ENCODE measurements at regions not wholly inside any gene's neighbourhood (a gene's known extent, or its start where the extent isn't known, plus 50 kb on each side); places are given as distances from the start of the nearest gene placed in this dataset.

GRCh38 chr5:17157916-17158529 lies 59.4 kb upstream of the BASP1 start:
- no peak for TF ChIP-seq CTCF (IDR thresholded peaks at IDR 0.05 in 8 of 11, conservative IDR thresholded peaks at IDR 0.05 in 3 of 11)
- TF ChIP-seq POLR2A (IDR thresholded peaks at IDR 0.05), result no peak
- TF ChIP-seq POLR2AphosphoS5 (IDR thresholded peaks at IDR 0.05), result no peak
- H3K27ac ChIP-seq, result no peak overlapping the region
- H3K4me1 ChIP-seq, result no peaks in the 10 kb centered on the region
- no peaks in the 10 kb centered on the region for H3K27me3 ChIP-seq (replicated peaks in 1 of 7)
- peaks cover 0 to 8% (median 0%) of the 10 kb centered on the region in 8 donors for H3K9me3 ChIP-seq
- H3K4me3 ChIP-seq, result no peak overlapping the region
- 62 to 75% (median 72%) methylated on average over 7 of the region's 7 CpGs for WGBS, 5 donors
- DNase-seq, result no peak
- no peaks in the 10 kb centered on the region for H3K36me3 ChIP-seq
- intact Hi-C loops (cut with DNase I; ENCODE audit: low total_unique reads), result no loop called here

- no peak overlapping the region for H3K4me3 ChIP-seq
- H3K27ac ChIP-seq, result no peak overlapping the region
- 77 to 91% (median 89%) methylated on average over 2 of the region's 2 CpGs for WGBS, 5 donors
- H3K4me1 ChIP-seq, result no peaks in the 10 kb centered on the region
- H3K9me3 ChIP-seq, result peaks cover 0 to 8% (median 0%) of the 10 kb centered on the region in 8 donors
- intact Hi-C loops (cut with DNase I; ENCODE audit: low total_unique reads), result no loop called here
- no peaks in the 10 kb centered on the region for H3K27me3 ChIP-seq (replicated peaks in 1 of 7)
- no peak for TF ChIP-seq CTCF (IDR thresholded peaks at IDR 0.05 in 8 of 11, conservative IDR thresholded peaks at IDR 0.05 in 3 of 11)
- no peak for TF ChIP-seq POLR2AphosphoS5 (IDR thresholded peaks at IDR 0.05)
- TF ChIP-seq POLR2A (IDR thresholded peaks at IDR 0.05), result no peak
- DNase-seq, result no peak
- H3K36me3 ChIP-seq, result no peaks in the 10 kb centered on the region
These were observed 56.7 kb upstream of the BASP1 start for GRCh38 chr5:17160756-17161040.

GRCh38 chr5:17161662-17162061 lies 55.8 kb upstream of the BASP1 start:
- DNase-seq, result no peak
- H3K4me1 ChIP-seq, result no peaks in the 10 kb centered on the region
- peaks cover 0 to 8% (median 0%) of the 10 kb centered on the region in 8 donors for H3K9me3 ChIP-seq
- intact Hi-C loops (cut with DNase I; ENCODE audit: low total_unique reads), result no loop called here
- no peak for TF ChIP-seq POLR2A (IDR thresholded peaks at IDR 0.05)
- no peak for TF ChIP-seq POLR2AphosphoS5 (IDR thresholded peaks at IDR 0.05)
- TF ChIP-seq CTCF (IDR thresholded peaks at IDR 0.05 in 8 of 11, conservative IDR thresholded peaks at IDR 0.05 in 3 of 11), result no peak
- 81 to 97% (median 93%) methylated on average over 3 of the region's 3 CpGs for whole genome bisulfite sequencing, 5 donors
- H3K4me3 ChIP-seq, result no peak overlapping the region
- no peak overlapping the region for H3K27ac ChIP-seq
- no peaks in the 10 kb centered on the region for H3K27me3 ChIP-seq (replicated peaks in 1 of 7)
- H3K36me3 ChIP-seq, result no peaks in the 10 kb centered on the region

GRCh38 chr5:17163221-17163620 lies 54.2 kb upstream of the BASP1 start:
- DNase-seq, result no peak
- intact Hi-C loops (cut with DNase I; ENCODE audit: low total_unique reads), result no loop called here
- Histone ChIP-seq H3K36me3 (no peaks in the 10 kb centered on the region), H3K9me3 (peaks cover 0 to 8% (median 0%) of the 10 kb centered on the region in 8 donors), H3K4me1 (no peaks in the 10 kb centered on the region), H3K27me3 (replicated peaks in 1 of 7) (no peaks in the 10 kb centered on the region), H3K27ac (no peak overlapping the region), H3K4me3 (no peak overlapping the region)
- no peak for TF ChIP-seq POLR2A (IDR thresholded peaks at IDR 0.05)
- no peak for TF ChIP-seq CTCF (IDR thresholded peaks at IDR 0.05 in 8 of 11, conservative IDR thresholded peaks at IDR 0.05 in 3 of 11)

All from spleen (tissue), 11 donors.